WTC11 (cell line): ENCODE measurements at regions not wholly inside any gene's neighbourhood (a gene's known extent, or its start where the extent isn't known, plus 50 kb on each side); places are given as distances from the start of the nearest gene placed in this dataset.
A peak's percentile ranks its signal among the peaks of the same experiment; 100 is the strongest.

Experiments used
- ARID4B ChIP-seq: sonication (generic); formaldehyde crosslinking; IDR thresholded peaks from 2 replicates; pipeline ENCODE4 v1.8.0; 2023; ENCODE audit warnings: missing genetic modification reagents, mild to moderate bottlenecking, borderline replicate concordance
- ATF3 ChIP-seq: sonication (generic); formaldehyde crosslinking; conservative IDR thresholded peaks from 2 replicates; pipeline ENCODE4 v1.8.1; 2022; ENCODE audit warnings: mild to moderate bottlenecking, missing genetic modification reagents
- ETV6 ChIP-seq: sonication (generic); formaldehyde crosslinking; IDR thresholded peaks from 2 replicates; pipeline ENCODE4 v1.8.1; 2022; ENCODE audit warnings: mild to moderate bottlenecking, missing genetic modification reagents
- FOXP1 ChIP-seq: sonication (generic); formaldehyde crosslinking; IDR thresholded peaks from 2 replicates; pipeline ENCODE4 v1.8.0; 2022; ENCODE audit warnings: missing genetic modification reagents, mild to moderate bottlenecking, moderate library complexity, borderline replicate concordance
- JAZF1 ChIP-seq: fragments of 250-450 bp; sonication (Bioruptor Pico); IDR thresholded peaks from 2 replicates; pipeline ENCODE4 v1.9.0; 2021; ENCODE audit warnings: moderate library complexity, mild to moderate bottlenecking, inconsistent platforms
- KAT7 ChIP-seq: sonication (generic); formaldehyde crosslinking; IDR thresholded peaks from 2 replicates; pipeline ENCODE4 v1.8.1; 2023; ENCODE audit warnings: missing genetic modification reagents, mild to moderate bottlenecking, borderline replicate concordance
- NFYB ChIP-seq: sonication (generic); formaldehyde crosslinking; conservative IDR thresholded peaks from 2 replicates; pipeline ENCODE4 v1.8.0; 2022; ENCODE audit warnings: low read depth, missing genetic modification reagents
- SP1 ChIP-seq: sonication (generic); formaldehyde crosslinking; conservative IDR thresholded peaks from 2 replicates; pipeline ENCODE4 v1.8.1; 2022; ENCODE audit warnings: missing genetic modification reagents
- STAT6 ChIP-seq: sonication (generic); formaldehyde crosslinking; conservative IDR thresholded peaks from 2 replicates; pipeline ENCODE4 v1.8.1; 2023; ENCODE audit warnings: mild to moderate bottlenecking, low read depth, missing genetic modification reagents, moderate library complexity
- ZBTB21 ChIP-seq: sonication (generic); formaldehyde crosslinking; IDR thresholded peaks from 2 replicates; pipeline ENCODE4 v1.8.1; 2023; ENCODE audit warnings: mild to moderate bottlenecking, missing genetic modification reagents, borderline replicate concordance
- ZNF416 ChIP-seq: fragments of 250-450 bp; sonication (Bioruptor Pico); IDR thresholded peaks from 2 replicates; pipeline ENCODE4 v1.9.0; 2021; ENCODE audit warnings: mild to moderate bottlenecking, inconsistent platforms
- TF ChIP-seq, protein P1 (sequence below): fragments of 200-600 bp; IDR thresholded peaks from 2 replicates; pipeline ENCODE4 v1.8.0; 2022; ENCODE audit warnings: antibody characterized with exemption
- TF ChIP-seq, protein P2 (sequence below): sonication (generic); formaldehyde crosslinking; IDR thresholded peaks from 2 replicates; pipeline ENCODE4 v1.8.1; 2023; ENCODE audit warnings: mild to moderate bottlenecking, missing genetic modification reagents, borderline replicate concordance
- TF ChIP-seq, protein P3 (sequence below): sonication (generic); formaldehyde crosslinking; IDR thresholded peaks from 2 replicates; pipeline ENCODE4 v1.8.1; 2022; ENCODE audit warnings: low read depth, missing genetic modification reagents, borderline replicate concordance

GRCh38 chr4:54403700-54404453, 174.8 kb downstream of the PDGFRA start:
- TF ChIP-seq FOXP1 (CRISPR knock-in tag), result no peak
- TF ChIP-seq ARID4B, result no peak
- TF ChIP-seq ATF3 (CRISPR knock-in tag), result no peak
- TF ChIP-seq, protein P1, sequence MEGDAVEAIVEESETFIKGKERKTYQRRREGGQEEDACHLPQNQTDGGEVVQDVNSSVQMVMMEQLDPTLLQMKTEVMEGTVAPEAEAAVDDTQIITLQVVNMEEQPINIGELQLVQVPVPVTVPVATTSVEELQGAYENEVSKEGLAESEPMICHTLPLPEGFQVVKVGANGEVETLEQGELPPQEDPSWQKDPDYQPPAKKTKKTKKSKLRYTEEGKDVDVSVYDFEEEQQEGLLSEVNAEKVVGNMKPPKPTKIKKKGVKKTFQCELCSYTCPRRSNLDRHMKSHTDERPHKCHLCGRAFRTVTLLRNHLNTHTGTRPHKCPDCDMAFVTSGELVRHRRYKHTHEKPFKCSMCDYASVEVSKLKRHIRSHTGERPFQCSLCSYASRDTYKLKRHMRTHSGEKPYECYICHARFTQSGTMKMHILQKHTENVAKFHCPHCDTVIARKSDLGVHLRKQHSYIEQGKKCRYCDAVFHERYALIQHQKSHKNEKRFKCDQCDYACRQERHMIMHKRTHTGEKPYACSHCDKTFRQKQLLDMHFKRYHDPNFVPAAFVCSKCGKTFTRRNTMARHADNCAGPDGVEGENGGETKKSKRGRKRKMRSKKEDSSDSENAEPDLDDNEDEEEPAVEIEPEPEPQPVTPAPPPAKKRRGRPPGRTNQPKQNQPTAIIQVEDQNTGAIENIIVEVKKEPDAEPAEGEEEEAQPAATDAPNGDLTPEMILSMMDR, result no peak
- TF ChIP-seq ZBTB21 (CRISPR knock-in tag), result no peak
- TF ChIP-seq NFYB, result 0 out of 2 replicates have a peak, but pooled peaks have one; percentile 13
- TF ChIP-seq, protein P2, sequence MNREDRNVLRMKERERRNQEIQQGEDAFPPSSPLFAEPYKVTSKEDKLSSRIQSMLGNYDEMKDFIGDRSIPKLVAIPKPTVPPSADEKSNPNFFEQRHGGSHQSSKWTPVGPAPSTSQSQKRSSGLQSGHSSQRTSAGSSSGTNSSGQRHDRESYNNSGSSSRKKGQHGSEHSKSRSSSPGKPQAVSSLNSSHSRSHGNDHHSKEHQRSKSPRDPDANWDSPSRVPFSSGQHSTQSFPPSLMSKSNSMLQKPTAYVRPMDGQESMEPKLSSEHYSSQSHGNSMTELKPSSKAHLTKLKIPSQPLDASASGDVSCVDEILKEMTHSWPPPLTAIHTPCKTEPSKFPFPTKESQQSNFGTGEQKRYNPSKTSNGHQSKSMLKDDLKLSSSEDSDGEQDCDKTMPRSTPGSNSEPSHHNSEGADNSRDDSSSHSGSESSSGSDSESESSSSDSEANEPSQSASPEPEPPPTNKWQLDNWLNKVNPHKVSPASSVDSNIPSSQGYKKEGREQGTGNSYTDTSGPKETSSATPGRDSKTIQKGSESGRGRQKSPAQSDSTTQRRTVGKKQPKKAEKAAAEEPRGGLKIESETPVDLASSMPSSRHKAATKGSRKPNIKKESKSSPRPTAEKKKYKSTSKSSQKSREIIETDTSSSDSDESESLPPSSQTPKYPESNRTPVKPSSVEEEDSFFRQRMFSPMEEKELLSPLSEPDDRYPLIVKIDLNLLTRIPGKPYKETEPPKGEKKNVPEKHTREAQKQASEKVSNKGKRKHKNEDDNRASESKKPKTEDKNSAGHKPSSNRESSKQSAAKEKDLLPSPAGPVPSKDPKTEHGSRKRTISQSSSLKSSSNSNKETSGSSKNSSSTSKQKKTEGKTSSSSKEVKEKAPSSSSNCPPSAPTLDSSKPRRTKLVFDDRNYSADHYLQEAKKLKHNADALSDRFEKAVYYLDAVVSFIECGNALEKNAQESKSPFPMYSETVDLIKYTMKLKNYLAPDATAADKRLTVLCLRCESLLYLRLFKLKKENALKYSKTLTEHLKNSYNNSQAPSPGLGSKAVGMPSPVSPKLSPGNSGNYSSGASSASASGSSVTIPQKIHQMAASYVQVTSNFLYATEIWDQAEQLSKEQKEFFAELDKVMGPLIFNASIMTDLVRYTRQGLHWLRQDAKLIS (CRISPR knock-in tag), result no peak
- TF ChIP-seq SP1 (CRISPR knock-in tag), result no peak
- TF ChIP-seq JAZF1, result no peak
- TF ChIP-seq KAT7 (CRISPR knock-in tag), result no peak
- TF ChIP-seq ZNF416, result no peak
- TF ChIP-seq, protein P3, sequence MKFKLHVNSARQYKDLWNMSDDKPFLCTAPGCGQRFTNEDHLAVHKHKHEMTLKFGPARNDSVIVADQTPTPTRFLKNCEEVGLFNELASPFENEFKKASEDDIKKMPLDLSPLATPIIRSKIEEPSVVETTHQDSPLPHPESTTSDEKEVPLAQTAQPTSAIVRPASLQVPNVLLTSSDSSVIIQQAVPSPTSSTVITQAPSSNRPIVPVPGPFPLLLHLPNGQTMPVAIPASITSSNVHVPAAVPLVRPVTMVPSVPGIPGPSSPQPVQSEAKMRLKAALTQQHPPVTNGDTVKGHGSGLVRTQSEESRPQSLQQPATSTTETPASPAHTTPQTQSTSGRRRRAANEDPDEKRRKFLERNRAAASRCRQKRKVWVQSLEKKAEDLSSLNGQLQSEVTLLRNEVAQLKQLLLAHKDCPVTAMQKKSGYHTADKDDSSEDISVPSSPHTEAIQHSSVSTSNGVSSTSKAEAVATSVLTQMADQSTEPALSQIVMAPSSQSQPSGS, result no peak
- no peak for TF ChIP-seq STAT6 (CRISPR knock-in tag)
- no peak for TF ChIP-seq ETV6
